ENCODE measurements at regions not wholly inside any gene's neighbourhood (a gene's known extent, or its start where the extent isn't known, plus 50 kb on each side); places are given as distances from the start of the nearest gene placed in this dataset.

DNA sequence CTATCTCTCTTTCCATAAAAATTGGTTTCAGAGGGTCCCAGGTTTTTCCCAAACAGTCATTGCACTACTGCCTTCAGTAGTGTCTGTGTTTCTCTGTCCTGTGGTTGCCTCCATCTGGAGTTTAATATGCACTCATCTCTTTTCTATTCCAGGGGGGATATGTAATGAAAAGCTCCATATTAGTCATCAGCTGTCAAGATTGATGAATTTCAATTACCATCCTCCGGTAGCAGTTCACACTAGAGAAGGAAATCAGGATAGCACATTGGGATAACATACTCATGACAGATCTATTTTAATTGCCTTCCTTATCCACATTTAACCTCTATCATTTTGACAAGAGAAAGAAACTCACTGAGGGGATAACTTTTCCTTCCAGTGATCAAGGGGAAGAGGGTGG is 589.0 kb upstream of the SEL1L start:
- TF ChIP-seq EZH2phosphoT487 (IDR thresholded peaks at IDR 0.05; ENCODE audit: unreplicated experiment), result no peak
- no peak for TF ChIP-seq POLR2AphosphoS5 (IDR thresholded peaks at IDR 0.05; ENCODE audit: low read depth)
- TF ChIP-seq, protein P1, sequence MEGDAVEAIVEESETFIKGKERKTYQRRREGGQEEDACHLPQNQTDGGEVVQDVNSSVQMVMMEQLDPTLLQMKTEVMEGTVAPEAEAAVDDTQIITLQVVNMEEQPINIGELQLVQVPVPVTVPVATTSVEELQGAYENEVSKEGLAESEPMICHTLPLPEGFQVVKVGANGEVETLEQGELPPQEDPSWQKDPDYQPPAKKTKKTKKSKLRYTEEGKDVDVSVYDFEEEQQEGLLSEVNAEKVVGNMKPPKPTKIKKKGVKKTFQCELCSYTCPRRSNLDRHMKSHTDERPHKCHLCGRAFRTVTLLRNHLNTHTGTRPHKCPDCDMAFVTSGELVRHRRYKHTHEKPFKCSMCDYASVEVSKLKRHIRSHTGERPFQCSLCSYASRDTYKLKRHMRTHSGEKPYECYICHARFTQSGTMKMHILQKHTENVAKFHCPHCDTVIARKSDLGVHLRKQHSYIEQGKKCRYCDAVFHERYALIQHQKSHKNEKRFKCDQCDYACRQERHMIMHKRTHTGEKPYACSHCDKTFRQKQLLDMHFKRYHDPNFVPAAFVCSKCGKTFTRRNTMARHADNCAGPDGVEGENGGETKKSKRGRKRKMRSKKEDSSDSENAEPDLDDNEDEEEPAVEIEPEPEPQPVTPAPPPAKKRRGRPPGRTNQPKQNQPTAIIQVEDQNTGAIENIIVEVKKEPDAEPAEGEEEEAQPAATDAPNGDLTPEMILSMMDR (conservative IDR thresholded peaks at IDR 0.05; ENCODE audit: low read depth in 2 of 2), result no peak

Measured in GM23338 (cell line).